ENCODE measurements at regions not wholly inside any gene's neighbourhood (a gene's known extent, or its start where the extent isn't known, plus 50 kb on each side); places are given as distances from the start of the nearest gene placed in this dataset.
"Not testable (repeated sequence)": the region's sequence is repeated elsewhere in the genome, so short reads cannot be mapped to it uniquely, and the experiment has no call there.

DNA sequence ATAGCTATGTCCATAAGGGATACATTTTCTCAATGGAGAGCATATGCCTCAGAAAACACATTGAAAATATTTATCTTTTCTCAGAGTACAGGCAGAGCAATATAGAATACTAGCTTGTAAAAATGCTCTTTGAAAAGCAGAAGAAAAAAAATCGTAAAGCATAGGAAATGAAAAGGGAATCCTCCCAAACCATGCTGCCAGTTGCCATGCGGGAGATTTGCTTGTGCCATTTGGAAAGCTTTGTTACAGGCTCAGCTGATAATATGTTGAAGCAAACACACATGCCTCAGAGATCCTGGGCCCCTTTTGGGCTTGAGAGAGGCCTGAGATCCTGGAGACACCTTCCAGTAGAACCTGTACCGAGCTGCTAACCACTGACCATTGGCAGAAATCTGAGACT is 697.1 kb downstream of the BCL11A start:
- DNase-seq: no peak

GRCh38 chr2:59853032-59853431 is 700.4 kb downstream of the BCL11A start:
- DNase-seq: no peak

DNA sequence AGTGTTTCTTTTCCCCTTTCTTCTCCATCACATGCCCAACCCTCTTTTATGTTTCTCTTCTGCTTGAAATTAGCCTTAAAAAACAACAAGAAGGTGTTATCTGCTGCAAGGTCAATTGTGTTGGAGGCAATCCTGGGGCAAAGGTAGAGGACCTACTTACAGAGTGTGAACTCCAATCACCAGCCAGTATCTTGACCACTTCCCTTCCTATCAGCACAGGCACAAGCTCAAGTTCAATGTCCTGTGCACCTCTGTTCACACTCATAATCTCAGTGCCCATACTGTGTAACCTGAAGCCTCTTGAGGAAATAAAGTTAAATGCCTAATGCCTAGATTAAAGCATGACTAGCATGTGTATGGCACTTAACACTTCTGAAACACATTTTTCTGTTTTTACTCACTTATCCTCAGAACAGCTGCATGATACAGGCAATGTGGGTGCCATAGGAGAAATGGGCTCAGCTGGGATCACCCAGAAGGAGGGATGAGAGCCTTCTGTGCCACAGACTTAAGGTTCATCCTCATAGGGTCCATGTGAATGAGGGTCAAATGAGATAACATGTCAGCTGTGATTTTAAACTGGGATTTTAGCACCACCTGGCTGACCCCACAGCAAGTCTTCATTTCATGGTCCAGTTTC is 701.5 kb downstream of the BCL11A start:
- DNase-seq: no peak

DNA sequence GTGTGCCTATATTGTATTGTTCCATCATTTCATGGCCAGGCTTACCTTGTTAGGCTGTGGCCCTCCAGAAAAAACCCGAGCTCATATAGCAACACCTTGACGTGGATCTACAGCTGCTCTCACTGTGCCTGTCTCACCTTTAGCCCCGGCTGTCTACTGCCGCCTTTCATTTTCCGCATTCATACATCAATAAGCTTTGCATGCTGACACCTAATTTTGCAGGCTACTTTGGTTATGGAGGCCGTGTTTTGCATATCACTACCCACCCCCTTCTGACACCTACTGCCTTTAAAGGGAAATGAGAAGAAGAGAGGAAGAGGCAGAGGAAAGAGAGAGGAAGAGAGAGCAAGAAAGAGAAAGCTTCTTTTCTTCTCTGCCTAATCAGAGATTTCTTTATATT is 702.9 kb downstream of the BCL11A start:
- no peak for DNase-seq

DNA sequence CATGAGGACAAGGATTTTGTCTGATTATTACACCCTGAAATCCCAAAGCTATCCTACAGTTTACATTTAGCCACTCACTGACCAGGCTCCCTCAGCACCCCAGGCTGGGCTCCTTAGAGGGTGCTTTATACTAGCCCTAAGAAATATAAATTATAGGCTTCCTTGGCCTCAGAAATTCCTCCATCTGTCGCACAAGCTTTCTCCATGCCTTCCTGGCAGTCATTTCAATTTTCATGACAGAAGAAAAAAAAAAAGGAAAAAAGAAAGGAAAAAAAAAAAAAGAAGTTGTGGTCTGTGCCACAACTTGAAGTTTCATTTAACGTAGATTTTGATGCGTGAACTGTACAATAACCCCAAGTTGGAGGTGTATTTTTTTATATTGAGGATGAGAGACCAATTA is 719.5 kb downstream of the BCL11A start:
- no peak for DNase-seq

DNA sequence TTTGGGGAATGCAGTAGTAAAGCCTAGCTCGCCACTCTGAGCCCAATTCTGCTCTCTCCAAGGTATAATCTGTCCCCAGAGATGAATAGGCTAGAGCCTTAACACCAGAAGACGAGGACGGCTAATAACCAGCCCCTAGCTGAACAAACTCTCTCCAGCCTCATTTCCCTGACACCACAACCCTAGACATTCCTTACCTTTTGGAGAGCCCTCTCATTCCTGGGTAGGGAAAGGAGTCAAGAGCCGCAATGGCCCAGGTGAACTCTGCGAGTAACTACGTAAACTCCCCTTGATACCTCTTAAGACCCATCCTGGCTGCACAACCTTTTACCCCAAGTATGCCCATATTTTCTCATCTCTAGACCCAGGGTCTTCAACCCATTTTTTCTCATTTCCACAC is 722.9 kb downstream of the BCL11A start:
- no peak for DNase-seq

DNA sequence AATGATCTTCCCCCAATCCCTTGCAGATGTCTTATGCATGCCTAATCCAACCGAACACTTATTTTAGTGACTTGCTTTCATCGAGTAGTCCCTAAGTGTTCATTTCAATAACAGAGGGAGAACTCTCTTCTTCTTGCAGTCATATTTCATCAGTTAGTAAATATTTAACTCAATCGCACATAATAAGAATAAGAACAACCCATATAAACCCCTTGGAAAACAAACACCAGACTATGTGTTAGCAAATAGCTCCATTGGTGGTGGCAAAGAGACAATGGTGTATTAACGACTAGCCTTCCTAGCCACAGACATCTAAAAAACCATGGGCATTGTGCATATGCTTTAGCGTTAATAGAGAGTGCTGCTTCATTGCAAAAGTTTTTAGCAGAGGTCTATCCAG is 725.8 kb downstream of the BCL11A start:
- no peak for DNase-seq

GRCh38 chr2:59826177-59826576 is 727.3 kb downstream of the BCL11A start:
- no peak for DNase-seq

DNA sequence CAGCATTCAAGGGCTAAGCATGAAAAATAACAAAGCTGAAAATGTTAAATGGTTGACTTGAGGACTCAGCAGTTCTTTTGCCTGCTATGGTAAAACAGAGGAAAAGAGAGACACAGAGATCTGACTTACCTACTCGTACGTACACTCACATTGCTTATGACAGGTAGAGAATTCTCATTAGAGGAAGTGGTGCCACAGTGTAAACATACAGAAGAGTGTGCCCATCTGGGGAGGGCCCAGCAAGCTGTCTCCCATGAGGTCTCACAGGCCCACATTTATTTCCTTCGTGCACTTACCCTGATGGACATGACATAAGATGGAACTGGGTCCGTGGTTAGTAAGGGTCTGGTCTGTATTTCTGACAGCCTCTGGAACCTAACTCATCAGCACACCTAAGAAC is 729.1 kb downstream of the BCL11A start:
- DNase-seq: no peak

DNA sequence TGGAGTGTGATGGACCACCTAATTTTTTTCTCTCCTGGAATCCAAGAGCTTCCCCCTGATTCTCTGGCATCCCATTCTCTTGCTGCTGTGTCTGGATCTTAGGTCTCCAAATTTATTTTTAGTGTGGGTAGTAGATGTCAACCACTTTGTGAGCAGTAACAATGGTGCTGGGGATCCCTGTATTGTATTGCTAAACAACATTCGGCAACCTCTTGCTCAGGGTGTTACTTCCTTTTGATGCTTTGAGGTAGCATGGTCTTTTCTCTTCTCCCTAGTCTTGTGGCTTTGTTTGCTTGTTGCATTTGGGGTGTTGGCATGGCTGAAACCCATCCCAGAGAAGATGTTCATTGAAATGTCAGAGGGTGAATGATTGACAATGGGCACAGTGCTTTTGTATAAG is 737.4 kb downstream of the BCL11A start:
- no peak for DNase-seq

GRCh38 chr2:59810283-59810682 is 743.2 kb downstream of the BCL11A start:
- not testable (repeated sequence) for DNase-seq

DNA sequence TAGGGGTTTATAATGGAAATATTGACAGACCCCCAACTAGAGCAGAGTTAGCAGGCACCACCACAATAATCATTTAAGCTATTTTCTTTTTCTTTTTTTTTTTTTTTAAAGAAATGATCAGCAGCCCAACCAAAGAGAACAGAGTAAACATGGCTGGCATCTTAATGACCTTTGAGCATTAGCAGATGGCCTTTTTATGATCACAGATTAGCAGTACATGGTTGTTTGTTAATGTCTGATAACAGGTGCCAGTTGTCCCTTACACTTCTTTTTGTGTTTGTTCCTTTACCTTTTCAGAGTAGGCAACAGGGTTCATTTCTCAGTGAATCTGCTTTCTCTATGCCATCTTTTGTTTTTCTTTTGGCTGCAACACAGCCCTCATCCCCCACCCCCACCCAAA is 747.0 kb downstream of the BCL11A start:
- DNase-seq: no peak

- DNase-seq: no peak
Measured at GRCh38 chr2:59804732-59805131, 748.7 kb downstream of the BCL11A start.

DNA sequence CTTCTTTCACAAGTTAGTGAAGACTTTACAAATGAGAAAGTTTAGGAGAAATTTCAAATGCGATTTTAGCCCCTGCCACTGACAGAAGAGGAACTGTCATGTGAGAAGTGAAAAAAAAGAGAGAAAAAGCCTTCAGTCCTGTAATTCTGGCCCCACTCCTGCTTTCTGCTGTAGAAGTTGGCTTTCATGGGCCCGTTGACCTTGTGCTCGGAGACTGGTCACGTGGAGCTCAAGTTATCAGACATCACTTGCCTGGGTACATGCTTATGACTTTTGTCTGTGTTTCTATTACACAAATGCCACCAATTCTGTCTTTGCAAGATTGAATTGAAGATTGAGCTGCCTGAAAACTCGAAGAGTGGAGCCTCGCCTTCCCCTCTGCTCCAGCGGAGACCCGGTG is 749.9 kb downstream of the BCL11A start:
- no peak for DNase-seq

DNA sequence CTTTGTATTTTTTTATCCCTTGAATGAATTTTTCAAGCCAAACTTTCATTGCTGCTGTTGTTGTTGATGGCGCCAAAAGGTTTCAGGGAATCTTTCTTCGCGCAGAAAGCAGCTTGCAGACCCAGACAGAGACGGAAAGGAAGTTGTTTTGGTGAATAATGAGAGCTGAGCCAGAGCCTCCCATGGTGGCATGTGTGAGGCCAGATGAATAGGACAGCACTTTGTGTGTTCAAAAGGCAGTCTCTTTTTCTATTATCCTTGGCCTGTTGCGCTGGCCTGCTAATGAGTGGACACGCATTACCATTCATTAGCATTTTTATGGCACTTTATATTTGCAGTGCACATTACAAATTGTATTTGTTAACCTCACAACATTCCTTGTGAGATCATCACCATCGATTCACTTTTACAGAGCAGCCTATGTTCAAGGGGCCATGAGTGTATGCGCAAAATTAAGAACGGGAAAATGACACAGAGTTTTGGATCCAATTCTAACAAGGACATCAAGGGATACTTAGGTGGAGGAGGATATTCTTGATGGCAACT is 754.7 kb downstream of the BCL11A start:
- no peak for DNase-seq

DNA sequence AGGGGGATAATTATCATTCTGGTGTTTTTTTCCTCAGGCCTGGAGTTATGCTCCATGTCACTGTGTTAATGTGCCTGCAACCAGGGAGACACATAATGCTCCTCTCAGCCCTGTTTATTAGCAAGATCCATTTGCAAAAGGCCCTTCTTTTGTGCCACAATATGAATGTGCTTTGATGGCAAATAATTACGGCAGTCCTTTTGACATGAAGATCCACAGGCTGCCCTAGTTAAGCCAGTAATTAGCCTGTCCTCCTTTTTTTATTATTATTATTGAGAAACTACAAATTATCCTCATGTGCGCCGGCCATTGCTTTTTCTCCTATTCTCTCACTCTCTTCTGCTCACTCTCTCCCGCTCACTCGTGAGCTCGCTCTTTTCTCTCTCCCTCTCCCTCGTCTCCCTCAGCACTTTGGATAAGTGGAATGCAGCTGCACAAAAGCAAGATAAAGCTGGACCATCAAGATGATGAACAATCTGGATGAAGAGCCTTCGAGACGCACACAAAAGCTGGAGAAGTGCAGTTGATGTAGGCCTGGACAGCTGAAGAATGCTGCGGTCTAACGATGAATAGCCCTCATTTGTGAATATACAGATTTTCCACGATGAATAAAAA is 762.3 kb downstream of the BCL11A start:
- no peak for DNase-seq

DNA sequence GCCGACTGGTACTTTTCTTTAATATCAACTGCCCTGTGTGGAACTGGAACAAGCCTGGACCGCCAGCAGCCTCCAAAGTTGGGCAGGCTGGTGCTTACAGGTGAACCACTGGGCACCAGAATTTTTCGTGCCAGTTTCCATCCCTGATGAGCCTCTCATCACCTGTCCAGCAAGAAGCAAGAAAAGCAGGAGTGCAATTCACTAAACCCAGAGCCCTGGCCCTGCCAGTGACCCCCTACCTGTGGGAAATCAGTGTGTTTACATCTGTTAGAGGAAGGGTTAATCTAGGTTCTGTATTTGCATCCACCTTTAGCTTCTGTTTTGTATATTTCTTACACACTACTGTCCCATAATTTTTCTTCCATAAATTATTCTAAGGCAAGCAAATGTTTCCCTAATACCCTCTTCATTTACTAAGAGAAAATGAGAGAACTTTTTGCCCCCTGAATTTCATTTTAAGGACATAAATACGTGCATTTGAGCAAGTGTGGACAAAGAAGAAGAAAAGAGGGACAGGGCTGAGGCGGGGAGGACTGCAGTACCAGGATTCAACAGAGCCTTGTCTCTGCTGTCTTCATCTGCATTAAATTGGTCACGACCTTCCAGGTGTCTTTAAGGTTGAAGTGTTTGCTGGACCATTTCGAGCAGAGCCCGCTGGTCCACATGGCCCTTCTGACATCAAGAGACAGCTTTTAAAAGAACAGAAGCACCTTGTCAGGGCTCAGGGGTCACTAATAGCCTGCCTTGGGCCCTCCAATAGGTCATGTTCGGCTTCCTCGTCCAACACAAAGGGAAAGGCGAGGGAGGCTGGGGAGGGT is 763.1 kb downstream of the BCL11A start:
- DNase-seq: no peak

DNA sequence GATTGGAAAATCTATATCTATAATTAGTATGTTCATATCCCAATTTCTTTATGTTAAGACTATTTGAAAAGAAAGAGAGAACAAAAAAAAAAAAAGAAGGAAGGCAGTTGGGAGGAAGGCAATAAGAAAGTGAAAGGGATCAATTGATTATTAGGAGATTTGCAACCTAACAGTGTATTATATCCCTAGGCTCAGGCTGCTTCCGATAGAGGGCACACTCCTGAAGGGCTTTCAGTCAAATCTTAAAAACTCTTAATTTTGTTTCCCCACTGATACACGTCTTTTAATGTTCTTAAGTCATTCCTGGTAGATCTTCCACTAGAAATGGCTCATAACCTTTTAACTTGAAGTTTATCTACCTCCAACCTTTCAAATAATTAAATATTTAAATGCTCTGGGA is 763.9 kb downstream of the BCL11A start:
- DNase-seq: no peak

DNA sequence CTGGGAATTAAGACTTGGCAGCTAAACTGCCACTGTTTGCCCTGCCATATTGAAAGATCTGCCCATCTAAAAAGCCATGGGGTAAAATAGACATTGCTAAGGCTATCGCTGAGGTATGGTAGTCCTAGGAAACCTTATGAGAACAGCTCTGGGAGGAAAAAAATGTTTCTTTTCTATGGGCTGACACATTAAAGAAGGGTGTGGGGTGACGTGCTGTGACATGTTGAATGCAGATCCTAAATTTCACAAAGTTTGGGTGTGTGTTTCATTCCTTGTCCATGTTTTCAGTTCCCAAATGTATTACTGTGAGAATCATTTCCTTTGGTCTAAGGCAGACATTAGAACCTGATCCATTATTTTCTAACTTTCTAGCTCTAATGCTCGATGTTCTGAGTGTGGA is 766.4 kb downstream of the BCL11A start:
- DNase-seq: no peak

DNA sequence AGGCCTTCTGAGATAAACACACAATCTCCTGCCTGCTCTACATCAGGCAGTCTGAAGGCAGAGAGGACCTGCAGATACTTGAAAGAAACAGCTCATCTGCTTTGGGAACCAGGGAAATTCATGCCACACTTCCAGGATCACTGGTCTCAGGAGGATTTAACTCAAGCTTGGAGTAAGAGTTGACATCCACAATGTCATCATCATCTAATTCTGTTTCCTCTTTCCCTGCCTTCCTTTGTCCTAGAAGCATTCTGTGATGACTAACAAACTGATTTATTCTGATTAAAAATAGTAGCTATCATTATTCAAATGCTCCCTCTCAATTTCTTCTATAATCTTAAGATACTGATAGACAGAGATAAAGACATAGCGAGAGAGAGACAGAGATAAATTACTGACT is 766.8 kb downstream of the BCL11A start:
- DNase-seq: no peak

GRCh38 chr2:59779571-59779970 is 773.9 kb downstream of the BCL11A start:
- DNase-seq: no peak

GRCh38 chr2:59777120-59777519 is 776.3 kb downstream of the BCL11A start:
- no peak for DNase-seq

DNA sequence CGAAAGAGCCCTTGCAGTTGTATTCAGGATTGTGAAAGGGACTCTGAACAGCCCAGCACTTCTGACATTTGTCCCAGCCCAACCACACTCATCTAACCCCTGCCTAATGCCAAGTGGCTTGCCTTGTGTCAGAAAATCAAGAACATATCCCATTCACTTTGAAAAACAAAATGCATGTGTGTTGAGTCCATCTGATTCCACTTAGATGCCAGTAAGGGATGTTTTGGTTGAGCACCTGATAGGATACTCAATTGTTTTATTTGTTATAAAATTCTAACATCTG is 776.8 kb downstream of the BCL11A start:
- DNase-seq: no peak

GRCh38 chr2:59774821-59775433 is 778.5 kb downstream of the BCL11A start:
- DNase-seq: no peak
